NCI-H1048 (cell line): ENCODE measurements at regions not wholly inside any gene's neighbourhood (a gene's known extent, or its start where the extent isn't known, plus 50 kb on each side); places are given as distances from the start of the nearest gene placed in this dataset.

Experiments
- DNase-seq: peaks from one replicate; lab custom pipeline; 2025; lab: John Stamatoyannopoulos, UW

DNA sequence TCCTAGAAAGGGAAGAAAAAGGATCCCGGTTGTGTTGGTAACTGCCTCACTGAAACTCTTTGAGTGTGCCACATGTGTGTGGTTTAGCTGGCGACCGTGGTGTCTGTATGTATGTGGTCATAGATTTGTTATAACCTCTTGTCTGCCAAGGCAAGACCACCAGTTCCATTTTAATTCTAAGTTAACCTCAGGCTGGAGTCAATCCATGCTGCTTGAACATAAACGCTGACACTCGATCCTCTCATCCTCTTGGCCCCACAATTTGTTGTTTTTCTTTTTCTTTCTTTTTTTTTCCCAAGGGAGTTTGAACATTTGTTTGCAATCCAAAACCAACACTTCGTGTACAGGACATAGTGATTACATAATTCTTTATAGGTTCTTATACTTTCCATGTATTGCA lies 318.9 kb upstream of the JAG1 start:
- DNase-seq = no peak

DNA sequence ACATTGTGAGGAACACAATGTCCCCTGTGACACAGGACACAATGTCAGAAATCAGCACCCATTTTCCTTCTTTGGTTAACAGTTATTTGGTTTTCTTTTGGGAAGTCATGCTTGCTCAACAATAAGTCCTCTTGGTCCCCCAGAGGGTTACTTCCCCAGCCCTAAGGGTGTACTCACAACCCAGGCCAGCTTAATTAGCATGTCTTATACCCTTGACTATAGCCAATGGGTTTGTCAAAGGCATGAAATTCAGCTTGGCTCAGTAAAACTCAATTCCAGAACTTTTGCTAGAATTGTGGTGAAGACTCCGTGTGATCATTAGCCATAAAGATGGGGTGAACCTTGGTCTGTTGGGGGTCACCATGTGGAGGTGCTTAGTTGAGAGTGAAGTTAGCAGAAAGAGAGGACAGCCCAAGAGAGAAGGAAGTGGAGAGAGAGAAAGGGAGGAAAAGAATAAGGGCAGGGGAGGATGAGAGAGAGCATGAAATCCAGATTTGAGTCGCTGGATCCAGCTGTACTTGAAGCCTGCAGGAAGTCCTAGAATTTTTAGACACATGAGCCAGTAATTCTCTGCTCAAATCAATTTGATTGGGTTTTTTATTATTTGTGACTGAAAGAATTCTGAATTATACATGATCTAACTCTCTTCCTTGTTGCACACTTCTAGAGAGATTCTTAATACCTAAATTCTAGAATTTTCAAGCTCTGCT lies 321.3 kb upstream of the JAG1 start:
- DNase-seq = no peak

DNA sequence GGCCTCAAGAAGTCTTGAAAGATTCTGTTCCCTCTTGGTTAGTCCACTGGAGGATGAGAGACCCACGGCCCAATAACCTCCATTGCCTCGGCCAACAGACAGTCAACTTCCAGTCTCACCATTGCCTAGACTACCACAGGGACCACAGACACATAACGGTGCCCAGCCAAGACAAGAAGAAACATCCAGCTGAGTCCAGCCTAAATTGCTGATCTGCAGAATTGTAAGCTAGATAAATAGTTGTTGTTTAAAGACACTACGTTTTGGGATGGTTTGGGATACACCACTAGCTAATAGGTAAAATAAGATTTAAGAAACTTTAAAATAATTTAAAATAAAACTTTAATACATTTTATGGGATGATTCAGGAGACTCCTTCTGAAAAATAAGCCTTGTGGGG lies 324.7 kb upstream of the JAG1 start:
- DNase-seq = no peak

DNA sequence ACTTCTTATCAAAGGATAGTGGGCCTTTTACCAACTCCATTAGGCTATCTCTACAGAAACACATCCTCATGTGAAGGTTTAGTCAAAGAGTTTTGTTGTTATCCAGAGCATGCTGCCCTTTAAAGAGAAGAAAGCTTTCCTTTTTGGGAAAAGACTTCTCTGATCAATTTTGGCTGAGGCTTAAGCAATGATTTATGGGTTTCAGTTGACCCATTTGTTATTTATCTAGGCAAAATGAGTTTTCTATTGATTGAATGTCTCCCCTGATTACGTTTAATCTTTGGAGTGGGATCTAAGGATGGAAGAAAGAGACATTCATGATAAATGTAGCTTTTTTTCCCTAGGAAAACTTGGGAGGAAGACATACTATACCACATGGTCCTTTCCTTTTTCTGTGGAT lies 326.6 kb upstream of the JAG1 start:
- no peak for DNase-seq

DNA sequence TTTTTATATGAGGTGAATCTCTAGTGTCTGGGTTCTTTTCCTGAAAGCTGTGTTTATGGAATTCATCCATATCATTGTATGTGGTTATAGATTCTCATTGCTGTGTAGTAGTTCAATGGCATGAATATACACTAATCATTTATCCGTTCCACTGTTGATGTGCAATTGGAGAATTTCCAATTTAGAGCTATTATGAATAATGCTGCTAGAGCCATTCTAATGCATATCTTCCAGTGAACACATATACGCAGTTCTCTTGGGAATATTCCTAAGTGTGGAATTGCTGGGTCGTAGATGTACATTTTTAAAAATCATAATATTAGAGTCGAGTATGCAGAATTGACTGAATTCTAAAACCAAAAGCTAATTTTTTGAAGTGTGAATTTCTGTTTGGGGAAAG lies 327.5 kb upstream of the JAG1 start:
- no peak for DNase-seq

DNA sequence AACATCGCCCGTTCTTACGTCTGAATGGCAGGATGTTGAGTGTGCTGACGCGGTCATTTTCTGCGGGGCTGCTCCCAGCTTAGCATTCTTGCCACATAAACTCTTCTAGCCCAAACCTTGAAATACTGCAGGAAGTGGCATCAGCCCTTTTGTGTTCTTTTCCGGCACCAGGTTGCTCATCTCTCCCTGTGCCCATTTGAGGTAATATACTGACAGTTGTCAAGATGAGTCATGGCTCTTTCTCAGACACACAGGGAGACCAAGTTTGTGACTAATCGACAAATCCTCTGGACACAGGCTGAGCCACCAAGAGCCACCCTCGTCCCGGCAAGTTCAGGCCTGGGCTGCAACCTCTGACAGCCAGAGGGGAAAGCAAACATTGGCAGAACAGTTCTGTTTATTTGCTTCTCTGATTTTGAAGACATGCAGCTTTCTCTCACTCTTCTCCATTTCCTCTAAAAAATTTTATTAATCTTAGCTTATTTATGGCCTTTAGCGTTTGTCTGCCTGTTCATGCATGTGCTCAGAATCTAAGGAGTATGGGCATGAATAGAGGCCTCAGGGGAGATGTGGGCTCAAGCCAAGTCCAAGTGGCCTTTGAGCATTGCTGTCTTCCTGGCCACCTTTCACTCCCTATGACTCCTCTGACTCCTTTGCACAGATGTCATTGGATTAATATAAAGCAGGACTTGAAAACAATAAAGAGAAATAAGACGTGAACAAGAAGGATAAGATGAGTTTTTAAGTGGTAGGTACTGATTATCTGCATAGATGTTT lies 328.2 kb upstream of the JAG1 start:
- no peak for DNase-seq

DNA sequence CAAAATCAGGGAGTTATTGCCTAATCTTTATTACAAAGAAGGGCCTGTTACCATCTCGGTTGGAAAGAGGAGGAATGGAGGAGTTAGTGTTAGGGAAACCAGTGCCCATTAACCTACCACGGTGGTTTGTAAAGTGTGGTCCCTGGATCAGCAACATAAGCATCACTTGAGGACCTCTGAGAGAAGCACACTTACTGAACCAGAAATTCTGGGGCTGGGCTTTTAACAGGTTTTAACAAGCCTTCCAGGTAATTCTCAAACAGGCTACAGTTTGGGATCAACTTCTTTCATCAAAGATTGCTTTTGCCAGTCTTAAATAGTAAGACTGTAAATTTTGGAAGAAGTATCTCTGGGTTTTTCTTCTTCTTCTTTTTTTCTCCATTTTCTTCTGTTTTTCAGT lies 329.5 kb upstream of the JAG1 start:
- no peak for DNase-seq

DNA sequence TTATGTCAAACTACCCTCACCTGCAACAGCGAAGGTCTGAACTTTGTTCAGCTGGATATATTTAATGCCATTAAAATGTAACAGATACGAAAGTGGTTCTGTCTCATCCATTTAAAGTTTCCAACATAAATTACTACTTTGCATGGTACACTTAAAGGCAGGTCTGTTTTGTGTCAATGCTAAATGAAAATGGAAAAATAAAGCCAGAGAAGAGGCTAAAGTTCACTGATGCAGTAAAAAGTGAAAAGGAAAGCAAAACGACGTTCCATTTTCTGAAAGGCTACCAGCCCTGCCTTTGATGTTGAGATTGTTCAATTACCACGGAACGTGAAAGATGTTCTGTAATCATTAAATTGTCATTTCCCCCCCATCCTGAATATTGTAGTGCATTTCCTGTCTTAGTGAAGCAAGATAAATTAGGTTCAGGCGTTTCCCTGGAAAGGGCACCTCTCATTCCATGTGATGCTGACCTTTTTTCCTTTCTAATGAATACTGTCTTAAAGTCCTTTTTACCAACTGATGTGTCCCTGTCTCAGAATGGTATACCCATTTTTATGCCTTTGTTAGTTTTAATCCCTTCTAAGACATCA lies 334.7 kb upstream of the JAG1 start:
- DNase-seq = no peak

DNA sequence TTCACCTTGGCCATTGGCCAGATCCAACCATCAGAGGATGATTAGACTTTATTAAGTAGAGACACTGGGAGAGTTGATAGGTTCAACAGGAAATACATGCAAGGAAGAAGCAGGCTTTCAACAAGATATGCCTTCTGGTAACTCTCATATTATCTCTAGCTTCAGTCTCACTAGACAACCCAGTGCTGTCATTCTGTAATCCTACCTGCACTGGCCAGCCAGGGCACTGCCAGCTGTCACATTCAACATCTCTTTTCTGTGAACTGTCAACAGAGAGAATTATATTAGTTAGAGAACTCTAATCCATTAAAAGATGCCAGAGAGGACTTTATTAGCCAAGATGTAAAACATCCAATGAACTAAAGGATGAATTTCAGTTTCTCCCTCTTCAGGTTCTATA lies 337.9 kb upstream of the JAG1 start:
- no peak for DNase-seq

DNA sequence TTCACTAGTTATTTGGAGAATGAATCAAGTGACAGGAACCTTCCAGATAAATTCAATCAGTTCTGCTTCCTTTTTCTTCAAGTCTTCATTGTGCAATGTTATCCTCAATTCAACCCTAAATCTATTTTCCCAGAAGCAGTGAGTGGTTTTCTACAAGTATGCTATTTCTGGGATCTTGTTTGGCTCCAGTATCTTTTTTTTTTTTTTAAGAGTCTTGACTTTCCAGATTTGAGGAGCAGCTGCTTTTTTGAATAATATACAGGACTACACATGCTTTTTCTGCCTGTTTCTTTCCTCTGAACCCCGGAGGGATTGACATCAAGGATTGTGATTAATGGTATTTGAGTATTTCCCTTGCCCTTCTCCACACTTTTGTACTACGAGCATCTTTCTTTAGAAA lies 339.2 kb upstream of the JAG1 start:
- no peak for DNase-seq

DNA sequence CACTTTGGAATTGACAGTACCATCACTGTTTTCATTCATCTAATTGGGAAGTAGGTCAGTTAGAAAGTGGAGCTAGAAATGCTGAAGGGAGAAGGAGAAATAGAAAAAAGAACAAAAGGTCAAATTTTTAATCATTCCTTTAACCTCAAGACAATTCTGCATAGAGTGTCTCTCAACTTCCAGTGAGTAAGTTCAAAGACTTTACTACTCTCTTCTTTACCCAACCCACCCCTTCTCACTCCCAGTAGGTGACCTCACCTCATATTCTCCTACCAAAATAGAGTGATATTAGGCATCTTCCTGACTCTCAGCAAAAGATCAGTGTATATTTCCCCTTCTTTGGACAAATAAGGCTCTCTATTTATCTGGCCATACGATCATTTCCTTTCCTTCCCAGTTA lies 340.0 kb upstream of the JAG1 start:
- DNase-seq = no peak

DNA sequence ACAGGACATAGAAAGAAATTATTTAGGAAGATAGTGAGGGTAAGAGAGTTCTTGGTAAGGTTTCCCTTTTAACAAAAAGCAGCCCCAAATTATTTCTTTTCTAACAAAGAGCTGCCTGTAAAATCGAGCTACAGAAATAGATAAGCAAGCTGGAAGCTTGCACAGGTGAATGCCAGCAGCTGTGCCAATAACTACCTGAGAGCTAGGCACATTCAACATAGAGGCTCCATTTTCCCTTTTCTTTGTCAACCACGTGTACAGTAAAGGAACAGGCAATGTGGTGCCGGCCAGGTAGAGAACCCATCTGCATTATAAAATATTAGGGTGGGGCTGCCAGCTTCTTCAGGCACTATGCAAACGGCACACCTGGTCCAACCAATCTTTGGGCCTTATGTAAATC lies 341.6 kb upstream of the JAG1 start:
- DNase-seq = no peak

DNA sequence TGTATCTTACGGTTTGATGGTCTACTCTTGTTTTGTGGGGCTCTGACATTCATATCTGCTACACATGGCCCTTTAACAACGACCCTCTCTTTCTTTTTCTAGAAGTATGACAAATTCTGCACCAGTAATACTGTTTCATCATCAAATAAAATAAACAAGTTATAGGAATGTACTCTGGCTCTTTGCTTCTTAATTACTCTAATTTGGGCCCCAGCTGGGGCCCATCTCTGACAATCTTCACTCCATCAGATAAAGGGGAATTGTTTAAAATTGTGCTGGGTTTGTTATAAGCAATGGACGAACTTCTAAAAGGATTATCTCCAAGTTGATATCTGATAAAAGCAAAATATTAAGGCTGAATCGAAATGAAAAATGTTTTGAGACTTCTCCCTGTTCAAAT lies 343.6 kb upstream of the JAG1 start:
- DNase-seq = no peak

DNA sequence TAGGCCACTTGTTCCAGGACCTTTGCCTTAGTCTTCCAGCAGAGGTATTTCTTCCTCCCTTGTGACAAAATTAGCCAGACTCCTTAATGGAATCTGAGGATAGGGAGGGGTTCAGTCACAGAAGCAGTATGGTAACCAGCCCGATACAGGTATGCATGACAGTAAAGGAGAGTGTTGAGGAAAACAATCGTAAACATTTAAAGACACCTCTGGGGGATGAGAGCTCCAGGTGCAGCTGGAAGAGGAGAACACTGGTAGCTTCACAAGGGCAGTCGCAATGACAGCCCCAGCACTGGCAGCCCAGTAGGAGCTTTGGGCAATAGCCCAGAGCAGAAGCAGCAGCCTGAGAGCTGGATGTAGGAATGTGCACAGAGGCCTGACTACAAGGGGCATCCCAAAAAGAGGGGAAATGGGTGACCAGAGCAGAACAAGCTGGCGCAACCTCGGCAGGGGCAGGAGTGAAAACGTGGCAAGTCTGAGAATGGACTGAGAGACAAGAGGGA lies 344.9 kb upstream of the JAG1 start:
- DNase-seq = no peak

DNA sequence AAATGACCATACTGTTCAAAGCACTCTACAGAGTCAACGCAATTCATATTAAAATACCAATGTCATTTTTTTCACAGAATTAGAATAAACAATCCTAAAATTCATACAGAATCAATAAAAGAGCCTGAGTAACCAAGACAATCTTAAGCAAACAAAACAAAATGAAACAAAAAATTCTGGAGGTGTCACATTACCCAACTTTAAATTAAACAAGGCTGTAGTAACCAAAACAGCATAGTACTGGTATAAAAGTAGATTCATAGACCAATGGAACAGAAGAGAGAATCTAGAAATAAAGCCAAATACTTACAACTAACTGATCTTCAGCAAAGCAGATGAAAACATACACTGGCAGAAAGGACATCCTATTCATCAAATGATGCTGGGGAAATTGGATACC lies 346.9 kb upstream of the JAG1 start:
- DNase-seq = no peak

DNA sequence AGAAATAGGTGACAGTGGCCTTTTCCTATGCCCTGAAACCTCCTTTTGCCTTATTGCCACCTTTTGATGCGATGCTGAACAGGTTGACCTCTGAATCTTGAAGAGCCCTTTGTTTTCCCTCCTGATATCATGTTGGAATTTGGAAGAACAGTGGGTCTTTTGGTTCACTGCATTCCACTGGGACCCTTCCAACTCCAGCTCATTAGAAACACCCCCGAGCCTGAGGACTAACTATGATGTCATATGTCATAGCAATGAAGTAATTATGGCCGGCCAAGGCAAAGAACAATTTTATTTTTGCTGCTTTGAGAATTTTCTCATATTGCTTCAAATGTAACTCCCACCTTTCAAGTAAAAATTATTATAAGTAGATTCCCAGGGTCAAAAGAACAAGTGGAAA lies 353.4 kb upstream of the JAG1 start:
- no peak for DNase-seq

DNA sequence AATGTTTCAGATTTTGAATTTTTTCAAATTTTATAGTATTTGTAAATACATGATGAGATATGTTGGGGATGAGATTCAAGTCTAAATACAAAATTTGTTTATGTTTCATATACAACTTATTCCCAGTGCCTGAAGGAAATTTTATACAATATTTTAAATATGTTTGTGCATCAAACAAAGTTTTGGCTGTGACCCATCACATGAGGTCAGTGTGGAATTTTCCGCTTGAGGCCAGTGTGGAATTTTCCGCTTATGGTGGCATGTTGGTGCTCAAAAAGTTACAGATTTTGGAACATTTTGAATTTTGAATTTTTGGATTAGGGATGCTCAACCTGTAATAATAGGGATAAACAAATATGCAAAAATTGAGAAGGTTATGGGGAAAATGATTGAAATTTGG lies 356.6 kb upstream of the JAG1 start:
- no peak for DNase-seq

DNA sequence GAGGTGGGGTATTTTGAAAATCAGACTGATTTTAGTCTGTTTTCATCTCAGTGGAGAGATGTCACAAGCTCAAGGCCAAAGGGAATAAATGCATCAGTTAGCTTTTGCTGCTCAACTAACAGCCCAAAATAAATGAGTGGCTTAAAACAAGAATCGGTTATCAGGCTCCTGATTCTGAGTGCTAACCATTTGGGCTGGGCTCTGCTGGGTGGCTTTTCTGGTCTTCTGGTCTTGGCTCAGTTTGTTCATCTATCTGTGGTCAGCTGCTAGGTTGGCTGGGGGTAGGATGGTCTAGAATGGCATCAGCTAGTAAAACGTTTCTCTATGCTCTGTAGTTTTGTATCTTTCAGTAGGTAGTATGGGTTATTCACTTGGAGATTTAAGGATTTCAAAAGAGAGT lies 357.5 kb upstream of the JAG1 start:
- DNase-seq = no peak

DNA sequence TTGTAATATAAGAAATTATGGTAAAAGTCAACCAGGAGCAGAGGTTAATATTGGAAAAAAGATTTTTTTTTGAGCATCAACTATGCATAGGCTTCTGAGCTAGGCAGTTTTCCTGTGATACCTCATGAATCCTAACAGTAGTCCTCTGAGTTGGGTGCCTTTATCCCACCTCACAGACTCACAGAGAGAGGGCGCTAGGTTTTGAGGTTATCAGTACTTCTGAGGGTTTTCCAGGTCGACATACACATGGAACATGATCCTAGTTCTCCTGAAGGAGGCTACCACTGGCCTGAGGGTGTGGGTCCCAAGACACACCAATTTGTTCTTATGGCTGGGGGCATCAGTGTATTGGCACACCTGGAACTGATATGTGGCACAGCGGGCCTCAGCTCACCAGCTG lies 358.8 kb upstream of the JAG1 start:
- DNase-seq = no peak

DNA sequence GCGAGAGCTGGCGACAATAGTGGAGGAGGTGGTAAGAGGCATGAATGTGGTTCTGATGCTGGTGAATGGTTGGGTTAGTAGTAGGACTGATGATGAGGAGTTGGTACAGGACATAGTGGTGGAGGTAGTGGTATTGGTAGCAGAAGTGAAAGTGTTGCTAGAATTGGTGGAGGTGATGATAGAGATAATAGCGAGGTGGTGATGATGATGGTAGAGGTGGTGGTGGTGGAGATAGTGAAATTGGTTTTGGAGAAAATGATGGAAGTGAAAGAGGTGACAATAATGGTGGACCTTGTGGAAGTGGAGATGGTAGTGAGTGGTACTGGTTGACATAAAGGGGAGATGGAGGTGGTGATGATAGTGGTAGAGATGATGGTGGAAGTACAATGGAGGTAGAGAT lies 360.2 kb upstream of the JAG1 start:
- DNase-seq = no peak

DNA sequence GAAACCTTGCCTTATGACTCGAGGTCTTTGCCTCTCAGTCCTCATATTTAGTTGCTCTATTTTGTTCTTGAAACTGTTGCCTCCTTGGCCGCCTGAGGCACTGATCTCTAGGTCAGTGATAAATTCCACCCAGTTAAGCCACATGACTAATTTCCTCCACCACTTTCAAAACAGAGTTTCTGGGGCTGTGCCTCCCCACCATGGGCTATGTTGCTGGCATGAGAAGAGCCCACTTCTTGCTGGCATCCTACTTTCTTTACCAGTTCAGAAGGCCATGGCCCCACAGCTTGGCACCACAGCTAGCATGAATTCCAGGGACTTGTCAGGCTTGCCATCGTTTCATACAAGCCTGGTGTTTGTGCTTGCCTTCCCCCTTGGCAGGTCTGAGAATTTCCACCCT lies 361.4 kb upstream of the JAG1 start:
- no peak for DNase-seq

DNA sequence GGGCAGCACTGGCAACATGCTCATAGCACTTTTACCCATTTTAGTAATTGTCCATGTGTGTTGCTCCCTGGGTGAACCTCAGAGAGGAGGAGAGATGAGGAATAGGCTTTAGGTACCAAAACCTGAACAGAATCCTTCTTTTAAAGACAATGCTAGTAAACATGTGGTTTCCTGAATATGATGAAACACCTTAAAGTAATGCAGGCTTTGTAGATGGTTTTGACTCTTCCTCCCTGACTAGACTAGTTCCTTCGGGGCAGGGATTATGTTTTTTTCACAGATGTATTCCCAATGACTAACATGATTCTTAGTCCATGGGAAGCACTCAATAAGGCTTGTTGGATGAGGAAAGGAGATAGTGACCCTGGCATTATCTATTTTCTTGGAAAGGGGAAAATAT lies 367.6 kb upstream of the JAG1 start:
- DNase-seq = no peak

DNA sequence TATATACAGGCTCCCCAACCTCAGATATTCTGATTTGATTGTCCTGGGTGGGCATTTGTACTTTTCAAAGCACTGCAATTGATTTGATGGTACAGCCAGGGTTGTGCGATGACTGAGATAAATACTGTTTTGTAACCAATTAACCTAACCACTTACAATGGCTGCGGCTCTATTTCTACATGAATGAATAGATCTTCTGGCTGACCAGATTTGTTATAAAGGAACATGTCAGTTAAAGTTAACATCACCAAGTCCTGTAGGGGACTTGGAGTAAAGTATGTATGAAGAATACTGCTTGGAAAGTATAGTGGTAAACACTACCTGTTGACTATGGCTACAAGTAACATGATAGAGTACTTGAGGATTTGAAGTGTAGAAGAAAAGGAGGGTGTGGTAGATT lies 369.2 kb upstream of the JAG1 start:
- no peak for DNase-seq
